HG03378 (cell line): ENCODE measurements at regions not wholly inside any gene's neighbourhood (a gene's known extent, or its start where the extent isn't known, plus 50 kb on each side); places are given as distances from the start of the nearest gene placed in this dataset.

Experiments
- ATAC-seq: cut with Tn5 transposase; IDR thresholded peaks from one replicate; pipeline ENCODE4 v1.9.1; 2021; ENCODE audit warnings: mild to moderate bottlenecking, moderate library complexity; ENCODE audit not compliant: unreplicated experiment

GRCh38 chr4:156192033-156192432 is 238.4 kb upstream of the CTSO start:
- ATAC-seq: no peak

GRCh38 chr4:156191044-156191781 is 237.5 kb upstream of the CTSO start:
- no peak for ATAC-seq

- no peak for ATAC-seq
These were observed 236.9 kb upstream of the CTSO start for GRCh38 chr4:156190615-156191014.

GRCh38 chr4:156188596-156188995 is 234.9 kb upstream of the CTSO start:
- no peak for ATAC-seq

GRCh38 chr4:156186111-156186510 is 232.4 kb upstream of the CTSO start:
- ATAC-seq: no peak

- no peak for ATAC-seq
These were observed 231.9 kb upstream of the CTSO start for GRCh38 chr4:156185514-156186055.

- no peak for ATAC-seq
These were observed 228.6 kb upstream of the CTSO start for GRCh38 chr4:156182269-156182668.

GRCh38 chr4:156177941-156178340 is 224.3 kb upstream of the CTSO start:
- no peak for ATAC-seq

- ATAC-seq: no peak
These were observed 223.2 kb upstream of the CTSO start for GRCh38 chr4:156176896-156177295.

- ATAC-seq: no peak
These were observed 220.3 kb upstream of the CTSO start for GRCh38 chr4:156173937-156174336.

GRCh38 chr4:156173486-156173885 is 219.8 kb upstream of the CTSO start:
- ATAC-seq: no peak

GRCh38 chr4:156169861-156170260 is 216.2 kb upstream of the CTSO start:
- no peak for ATAC-seq

GRCh38 chr4:156169011-156169410 is 215.3 kb upstream of the CTSO start:
- peak; percentile 67 for ATAC-seq

- ATAC-seq: no peak
These were observed 214.6 kb upstream of the CTSO start for GRCh38 chr4:156168288-156168687.

- ATAC-seq: peak; percentile 94
These were observed 205.1 kb upstream of the CTSO start for GRCh38 chr4:156158747-156159146.

GRCh38 chr4:156154978-156155377 is 201.3 kb upstream of the CTSO start:
- ATAC-seq: no peak

- no peak for ATAC-seq
These were observed 192.9 kb upstream of the CTSO start for GRCh38 chr4:156146571-156146970.

GRCh38 chr4:156144961-156145360 is 191.3 kb upstream of the CTSO start:
- ATAC-seq: no peak

- ATAC-seq: no peak
These were observed 185.2 kb upstream of the CTSO start for GRCh38 chr4:156138781-156139280.

GRCh38 chr4:156137679-156138473 is 184.2 kb upstream of the CTSO start:
- ATAC-seq: no peak

GRCh38 chr4:156132196-156132595 is 178.5 kb upstream of the CTSO start:
- ATAC-seq: no peak

GRCh38 chr4:156128616-156129015 is 174.9 kb upstream of the CTSO start:
- no peak for ATAC-seq
